Inferior parietal cortex (tissue), 1 donor: ENCODE measurements at regions not wholly inside any gene's neighbourhood (a gene's known extent, or its start where the extent isn't known, plus 50 kb on each side); places are given as distances from the start of the nearest gene placed in this dataset.
A peak's percentile ranks its signal among the peaks of the same experiment; 100 is the strongest.

Experiments used
- DNase-seq: peaks from one replicate; pipeline ENCODE4 v3.0.0-alpha.2; 2016; ENCODE audit errors: extremely low spot score

- no peak for DNase-seq
These were observed 933.7 kb upstream of the SLITRK5 start for GRCh38 chr13:86737334-86737932.

- DNase-seq: no peak
These were observed 929.3 kb upstream of the SLITRK5 start for GRCh38 chr13:86741762-86742285.

- DNase-seq: no peak
These were observed 913.8 kb upstream of the SLITRK5 start for GRCh38 chr13:86757236-86757978.

GRCh38 chr13:86758116-86758515, 913.1 kb upstream of the SLITRK5 start:
- DNase-seq: no peak

GRCh38 chr13:86760620-86761019, 910.6 kb upstream of the SLITRK5 start:
- DNase-seq: no peak

- no peak for DNase-seq
These were observed 905.7 kb upstream of the SLITRK5 start for GRCh38 chr13:86765462-86765861.

GRCh38 chr13:86788616-86789015, 882.6 kb upstream of the SLITRK5 start:
- no peak for DNase-seq

- DNase-seq: no peak
These were observed 879.0 kb upstream of the SLITRK5 start for GRCh38 chr13:86792153-86792651.

GRCh38 chr13:86795858-86796257, 875.3 kb upstream of the SLITRK5 start:
- DNase-seq: no peak

- no peak for DNase-seq
These were observed 860.8 kb upstream of the SLITRK5 start for GRCh38 chr13:86810361-86810760.

GRCh38 chr13:86813198-86813597, 858.0 kb upstream of the SLITRK5 start:
- DNase-seq: no peak

- no peak for DNase-seq
These were observed 845.8 kb upstream of the SLITRK5 start for GRCh38 chr13:86825410-86825809.

- DNase-seq: peak; percentile 15
These were observed 844.9 kb upstream of the SLITRK5 start for GRCh38 chr13:86826232-86826631.

- DNase-seq: no peak
These were observed 841.1 kb upstream of the SLITRK5 start for GRCh38 chr13:86830046-86830445.

- no peak for DNase-seq
These were observed 840.1 kb upstream of the SLITRK5 start for GRCh38 chr13:86831084-86831483.

GRCh38 chr13:86838411-86839120, 832.6 kb upstream of the SLITRK5 start:
- no peak for DNase-seq

GRCh38 chr13:86839221-86839620, 832.0 kb upstream of the SLITRK5 start:
- no peak for DNase-seq

- no peak for DNase-seq
These were observed 830.6 kb upstream of the SLITRK5 start for GRCh38 chr13:86840250-86841191.

GRCh38 chr13:86841264-86841663, 829.9 kb upstream of the SLITRK5 start:
- no peak for DNase-seq

GRCh38 chr13:86846501-86846900, 824.7 kb upstream of the SLITRK5 start:
- DNase-seq: no peak

- DNase-seq: no peak
These were observed 822.5 kb upstream of the SLITRK5 start for GRCh38 chr13:86848716-86849115.
